Ascending aorta (tissue), 2 donors: ENCODE measurements at regions not wholly inside any gene's neighbourhood (a gene's known extent, or its start where the extent isn't known, plus 50 kb on each side); places are given as distances from the start of the nearest gene placed in this dataset.

Experiments
- DNase-seq, 2 donors: peaks; one replicate each; pipeline ENCODE4 v3.0.0-alpha.2; 2019; ENCODE audit warnings: low spot score in 2 of 2
- H3K27ac ChIP-seq, 2 donors: fragments of 200-600 bp; sonication (generic); one replicate each; pipeline ENCODE4 v1.5.1; 2016 to 2017; ENCODE audit warnings: mild to moderate bottlenecking in 1 of 2
- H3K27me3 ChIP-seq: fragments of 200-600 bp; sonication (generic); one replicate; pipeline ENCODE4 v1.5.1; 2017
- H3K36me3 ChIP-seq, 2 donors: fragments of 200-600 bp; sonication (generic); one replicate each; pipeline ENCODE4 v1.5.1; 2016
- H3K4me1 ChIP-seq, 2 donors: fragments of 200-600 bp; sonication (generic); one replicate each; pipeline ENCODE4 v1.5.1; 2016 to 2017; ENCODE audit warnings: mild to moderate bottlenecking in 1 of 2
- H3K4me3 ChIP-seq, 2 donors: fragments of 200-600 bp; sonication (generic); one replicate each; pipeline ENCODE4 v1.5.1; 2016 to 2017; ENCODE audit warnings: mild to moderate bottlenecking in 1 of 2
- H3K9me3 ChIP-seq, 2 donors: fragments of 200-600 bp; sonication (generic); one replicate each; pipeline ENCODE4 v1.5.1; 2016
- intact Hi-C: fragments of 100-400 bp; cut with DNase I; formaldehyde crosslinking; loops from one replicate; pipeline ENCODE4 v1.15.1; 2023
- TF ChIP-seq, protein P1 (sequence below), 3 experiments: fragments of 200-600 bp in 2 of 3; fragments of 450-650 bp in 1 of 3; sonication (generic) in 2 of 3; IDR thresholded peaks; one replicate each; pipeline ENCODE4 v1.5.1; 2016 to 2019; ENCODE audit warnings: antibody characterized with exemption in 3 of 3, mild to moderate bottlenecking in 1 of 3, moderate library complexity in 1 of 3

DNA sequence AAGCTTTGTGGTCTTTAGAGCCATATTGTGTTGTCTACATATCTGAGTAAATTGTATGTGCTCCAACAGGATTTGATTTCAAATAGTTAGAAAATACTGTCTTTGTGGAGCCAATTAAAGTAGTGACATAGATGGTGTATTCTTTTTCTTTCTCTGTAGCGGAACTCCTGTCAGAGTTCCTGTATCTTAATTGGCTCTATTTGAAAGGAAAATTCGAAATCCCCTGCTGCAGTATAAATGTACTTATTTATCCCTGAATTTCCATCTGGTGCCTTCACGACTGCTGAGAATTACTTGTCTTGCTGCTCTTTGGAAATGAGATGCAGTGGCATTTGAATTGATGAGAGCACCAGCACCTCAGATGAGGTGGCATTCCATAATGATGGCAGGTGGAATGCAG, 546.7 kb upstream of the SGCD start:
- intact Hi-C loops: no loop called here
- DNase-seq: no peak
- no peaks in the 10 kb centered on the region for H3K4me1 ChIP-seq
- no peak overlapping the region for H3K27ac ChIP-seq
- H3K9me3 ChIP-seq: no peaks in the 10 kb centered on the region
- H3K4me3 ChIP-seq: no peak overlapping the region
- TF ChIP-seq, protein P1, sequence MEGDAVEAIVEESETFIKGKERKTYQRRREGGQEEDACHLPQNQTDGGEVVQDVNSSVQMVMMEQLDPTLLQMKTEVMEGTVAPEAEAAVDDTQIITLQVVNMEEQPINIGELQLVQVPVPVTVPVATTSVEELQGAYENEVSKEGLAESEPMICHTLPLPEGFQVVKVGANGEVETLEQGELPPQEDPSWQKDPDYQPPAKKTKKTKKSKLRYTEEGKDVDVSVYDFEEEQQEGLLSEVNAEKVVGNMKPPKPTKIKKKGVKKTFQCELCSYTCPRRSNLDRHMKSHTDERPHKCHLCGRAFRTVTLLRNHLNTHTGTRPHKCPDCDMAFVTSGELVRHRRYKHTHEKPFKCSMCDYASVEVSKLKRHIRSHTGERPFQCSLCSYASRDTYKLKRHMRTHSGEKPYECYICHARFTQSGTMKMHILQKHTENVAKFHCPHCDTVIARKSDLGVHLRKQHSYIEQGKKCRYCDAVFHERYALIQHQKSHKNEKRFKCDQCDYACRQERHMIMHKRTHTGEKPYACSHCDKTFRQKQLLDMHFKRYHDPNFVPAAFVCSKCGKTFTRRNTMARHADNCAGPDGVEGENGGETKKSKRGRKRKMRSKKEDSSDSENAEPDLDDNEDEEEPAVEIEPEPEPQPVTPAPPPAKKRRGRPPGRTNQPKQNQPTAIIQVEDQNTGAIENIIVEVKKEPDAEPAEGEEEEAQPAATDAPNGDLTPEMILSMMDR (IDR thresholded peaks at IDR 0.05): no peak
- H3K27me3 ChIP-seq: no peaks in the 10 kb centered on the region
- H3K36me3 ChIP-seq: no peaks in the 10 kb centered on the region

DNA sequence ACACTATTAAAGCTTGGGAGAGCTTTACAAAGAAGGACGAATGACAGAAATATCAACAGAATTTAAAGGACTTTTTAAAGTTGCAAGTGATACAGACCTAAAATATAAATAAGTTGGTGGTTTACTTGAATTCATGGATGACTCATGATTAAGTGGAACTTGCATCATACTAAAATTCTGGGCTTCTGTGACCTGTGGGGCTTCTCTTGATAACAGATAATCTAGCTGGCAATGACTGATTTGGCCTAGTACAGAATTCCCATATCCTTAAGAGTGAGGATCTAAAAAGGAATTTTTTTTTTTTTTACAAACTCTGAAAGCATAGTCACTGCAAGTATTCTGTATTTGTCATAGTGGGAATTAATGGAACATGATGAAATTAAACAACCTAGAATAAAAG, 543.7 kb upstream of the SGCD start:
- H3K27me3 ChIP-seq: no peaks in the 10 kb centered on the region
- intact Hi-C loops: no loop called here
- no peaks in the 10 kb centered on the region for H3K36me3 ChIP-seq
- no peaks in the 10 kb centered on the region for H3K9me3 ChIP-seq
- no peak overlapping the region for H3K4me3 ChIP-seq
- no peak for DNase-seq
- H3K4me1 ChIP-seq: no peaks in the 10 kb centered on the region
- TF ChIP-seq, protein P1 (IDR thresholded peaks at IDR 0.05): no peak
- no peak overlapping the region for H3K27ac ChIP-seq

DNA sequence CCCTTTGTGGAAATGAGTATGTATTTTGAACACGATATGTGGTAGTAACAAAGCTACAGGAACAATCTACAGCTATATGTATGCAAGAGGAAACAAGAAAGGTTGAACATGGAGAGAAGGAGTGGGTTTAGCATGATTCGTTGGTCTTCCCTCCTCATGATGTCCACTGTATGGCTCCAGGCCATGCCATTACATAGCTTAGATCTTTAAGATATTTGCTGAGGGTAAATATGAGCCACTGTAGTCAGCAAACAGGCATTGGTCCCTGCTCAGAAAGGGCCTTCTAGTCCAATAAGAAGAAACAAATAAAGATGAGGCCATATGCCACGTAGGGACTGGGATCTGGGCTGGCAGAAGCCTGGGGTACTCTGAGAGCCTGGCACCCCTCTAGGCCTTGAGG, 543.2 kb upstream of the SGCD start:
- no peak overlapping the region for H3K4me3 ChIP-seq
- no peaks in the 10 kb centered on the region for H3K4me1 ChIP-seq
- intact Hi-C loops: no loop called here
- H3K9me3 ChIP-seq: no peaks in the 10 kb centered on the region
- TF ChIP-seq, protein P1 (IDR thresholded peaks at IDR 0.05): no peak
- DNase-seq: no peak
- H3K36me3 ChIP-seq: no peaks in the 10 kb centered on the region
- H3K27me3 ChIP-seq: no peaks in the 10 kb centered on the region
- no peak overlapping the region for H3K27ac ChIP-seq

DNA sequence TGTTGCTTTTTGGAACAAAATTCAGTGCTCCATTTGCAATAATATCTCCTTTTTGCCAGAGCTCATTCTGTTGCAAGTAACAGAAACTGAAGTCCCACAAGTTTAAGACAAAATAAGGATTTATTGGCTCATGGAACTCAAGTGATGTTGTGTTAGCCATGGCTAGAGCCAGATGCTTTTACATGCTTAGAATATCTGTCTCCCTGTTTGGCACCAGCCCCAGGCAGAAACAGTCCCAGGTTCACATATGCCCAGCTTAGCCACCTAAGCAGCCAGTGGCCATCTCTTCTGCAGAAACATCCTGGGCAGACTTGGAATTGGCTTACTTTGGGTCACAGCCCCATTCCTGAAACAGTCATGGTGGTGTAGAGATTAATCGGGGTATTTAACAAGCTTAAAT, 540.9 kb upstream of the SGCD start:
- intact Hi-C loops: no loop called here
- no peaks in the 10 kb centered on the region for H3K9me3 ChIP-seq
- H3K4me3 ChIP-seq: no peak overlapping the region
- DNase-seq: no peak
- TF ChIP-seq, protein P1 (IDR thresholded peaks at IDR 0.05): no peak
- no peaks in the 10 kb centered on the region for H3K27me3 ChIP-seq
- H3K36me3 ChIP-seq: no peaks in the 10 kb centered on the region
- H3K27ac ChIP-seq: no peak overlapping the region
- H3K4me1 ChIP-seq: no peaks in the 10 kb centered on the region

DNA sequence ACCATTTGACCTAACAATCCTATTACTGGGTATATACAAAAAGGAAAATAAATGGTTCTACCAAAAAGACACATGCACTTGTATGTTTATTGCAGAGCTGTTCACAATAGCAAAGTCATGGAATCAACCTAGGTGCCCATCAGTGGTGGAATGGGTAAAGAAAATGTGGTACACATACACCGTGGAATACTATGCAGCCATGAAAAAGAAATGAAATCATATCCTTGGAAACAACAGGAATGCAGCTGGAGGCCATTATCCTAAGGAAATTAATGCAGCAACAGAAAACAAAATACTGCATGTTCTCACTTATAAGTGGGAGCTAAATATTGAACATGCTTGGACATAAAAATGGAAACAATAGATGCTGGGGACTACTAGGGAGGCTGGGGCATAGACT, 534.1 kb upstream of the SGCD start:
- intact Hi-C loops: no loop called here
- H3K27me3 ChIP-seq: no peaks in the 10 kb centered on the region
- no peak overlapping the region for H3K27ac ChIP-seq
- DNase-seq: no peak
- no peaks in the 10 kb centered on the region for H3K36me3 ChIP-seq
- no peaks in the 10 kb centered on the region for H3K4me1 ChIP-seq
- no peak overlapping the region for H3K4me3 ChIP-seq
- TF ChIP-seq, protein P1 (IDR thresholded peaks at IDR 0.05): no peak
- peaks cover 3 to 35% of the 10 kb centered on the region in 2 donors for H3K9me3 ChIP-seq

- Histone ChIP-seq H3K36me3 (no peaks in the 10 kb centered on the region), H3K27me3 (no peaks in the 10 kb centered on the region), H3K4me3 (no peak overlapping the region), H3K9me3 (peaks cover 3 to 35% of the 10 kb centered on the region in 2 donors), H3K27ac (no peak overlapping the region), H3K4me1 (no peaks in the 10 kb centered on the region)
- no peak for DNase-seq
- intact Hi-C loops: no loop called here
- TF ChIP-seq, protein P1 (IDR thresholded peaks at IDR 0.05): no peak
Measured at GRCh38 chr5:155794795-155795194, 532.2 kb upstream of the SGCD start.
